Renal cortical epithelial cell (primary cell): ENCODE measurements at regions not wholly inside any gene's neighbourhood (a gene's known extent, or its start where the extent isn't known, plus 50 kb on each side); places are given as distances from the start of the nearest gene placed in this dataset.

Experiments
- DNase-seq: peaks from one replicate; pipeline ENCODE4 v3.0.0-alpha.2; 2011; ENCODE audit warnings: low read depth

GRCh38 chr2:65842104-65842503 is 409.7 kb upstream of the SPRED2 start:
- DNase-seq, result no peak

- no peak for DNase-seq
Measured at GRCh38 chr2:65835975-65836549, 403.7 kb upstream of the SPRED2 start.

GRCh38 chr2:65834771-65835475 is 402.5 kb upstream of the SPRED2 start:
- no peak for DNase-seq

- DNase-seq, result no peak
Measured at GRCh38 chr2:65834062-65834461, 401.7 kb upstream of the SPRED2 start.

GRCh38 chr2:65831509-65831908 is 399.1 kb upstream of the SPRED2 start:
- no peak for DNase-seq

- no peak for DNase-seq
Measured at GRCh38 chr2:65826567-65826966, 394.2 kb upstream of the SPRED2 start.

- DNase-seq, result no peak
Measured at GRCh38 chr2:65823511-65823910, 391.1 kb upstream of the SPRED2 start.

- no peak for DNase-seq
Measured at GRCh38 chr2:65820454-65820853, 388.1 kb upstream of the SPRED2 start.

GRCh38 chr2:65819963-65820362 is 387.6 kb upstream of the SPRED2 start:
- no peak for DNase-seq

GRCh38 chr2:65818873-65819451 is 386.6 kb upstream of the SPRED2 start:
- DNase-seq, result no peak

GRCh38 chr2:65813631-65814173 is 381.3 kb upstream of the SPRED2 start:
- no peak for DNase-seq

- DNase-seq, result no peak
Measured at GRCh38 chr2:65812887-65813286, 380.5 kb upstream of the SPRED2 start.

GRCh38 chr2:65807942-65808341 is 375.5 kb upstream of the SPRED2 start:
- no peak for DNase-seq

GRCh38 chr2:65804777-65805176 is 372.4 kb upstream of the SPRED2 start:
- no peak for DNase-seq

GRCh38 chr2:65802298-65802942 is 370.0 kb upstream of the SPRED2 start:
- DNase-seq, result no peak

GRCh38 chr2:65800998-65801397 is 368.6 kb upstream of the SPRED2 start:
- DNase-seq, result no peak

GRCh38 chr2:65799141-65799854 is 366.9 kb upstream of the SPRED2 start:
- DNase-seq, result no peak

GRCh38 chr2:65798641-65799040 is 366.2 kb upstream of the SPRED2 start:
- no peak for DNase-seq

GRCh38 chr2:65794994-65795393 is 362.6 kb upstream of the SPRED2 start:
- no peak for DNase-seq

- no peak for DNase-seq
Measured at GRCh38 chr2:65791404-65791975, 359.1 kb upstream of the SPRED2 start.

- no peak for DNase-seq
Measured at GRCh38 chr2:65790676-65790935, 358.2 kb upstream of the SPRED2 start.
